SK-N-MC (cell line): ENCODE measurements at regions not wholly inside any gene's neighbourhood (a gene's known extent, or its start where the extent isn't known, plus 50 kb on each side); places are given as distances from the start of the nearest gene placed in this dataset.

Source experiments
- DNase-seq: peaks from one replicate; pipeline ENCODE4 v3.0.0-alpha.2; 2011; ENCODE audit warnings: low read depth, low spot score
- H3K27ac ChIP-seq: fragments of 200-600 bp; sonication (generic); 2 replicates; pipeline ENCODE4 v1.5.1; 2016; ENCODE audit warnings: mixed run types
- H3K36me3 ChIP-seq: fragments of 200-600 bp; sonication (generic); 2 replicates; pipeline ENCODE4 v1.6.1; 2017; ENCODE audit warnings: antibody characterized with exemption, low read length, mixed read lengths; ENCODE audit not compliant: insufficient read depth
- H3K4me3 ChIP-seq: fragments of 200-600 bp; sonication (generic); 2 replicates; pipeline ENCODE4 v1.5.1; 2016
- H3K9ac ChIP-seq: fragments of 200-600 bp; sonication (generic); 2 replicates; pipeline ENCODE4 v1.8.0; 2017; ENCODE audit warnings: mixed run types, mixed read lengths; ENCODE audit not compliant: insufficient read length
- H3K9me3 ChIP-seq: fragments of 200-600 bp; sonication (generic); 2 replicates; pipeline ENCODE4 v1.6.1; 2017; ENCODE audit warnings: low read depth, mild to moderate bottlenecking, antibody characterized with exemption, low read length, moderate library complexity, mixed read lengths
- EZH2 ChIP-seq: fragments of 200-600 bp; sonication (generic); IDR thresholded peaks from one replicate; pipeline ENCODE4 v1.6.1; 2017; ENCODE audit warnings: antibody characterized with exemption
- FOXP2 ChIP-seq: optimal IDR thresholded peaks from 2 replicates; pipeline ENCODE3; 2011; ENCODE audit warnings: mild to moderate bottlenecking, moderate library complexity; ENCODE audit not compliant: insufficient read depth; ENCODE audit errors: extremely low read length, control extremely low read depth
- POLR2AphosphoS5 ChIP-seq: IDR thresholded peaks from 2 replicates; pipeline ENCODE4 v1.6.1; 2012; ENCODE audit warnings: mild to moderate bottlenecking, low read depth, low read length, borderline replicate concordance

GRCh38 chr4:171130256-171130801 is 682.9 kb upstream of the GALNTL6 start:
- no peaks in the 10 kb centered on the region for H3K9me3 ChIP-seq
- DNase-seq, result no peak
- no peak for TF ChIP-seq FOXP2
- TF ChIP-seq EZH2, result no peak
- no peak for TF ChIP-seq POLR2AphosphoS5
- no peak overlapping the region for H3K27ac ChIP-seq
- H3K9ac ChIP-seq, result no peak overlapping the region
- peak overlapping the region; percentile 39; the same call in 1 of the 2 replicates for H3K4me3 ChIP-seq
- no peaks in the 10 kb centered on the region for H3K36me3 ChIP-seq

- Histone ChIP-seq H3K27ac (no peak overlapping the region), H3K9me3 (peaks cover 4% of the 10 kb centered on the region; the same call in 1 of the 2 replicates), H3K36me3 (no peaks in the 10 kb centered on the region), H3K9ac (no peak overlapping the region), H3K4me3 (no peak overlapping the region)
- no peak for TF ChIP-seq POLR2AphosphoS5
- TF ChIP-seq FOXP2, result no peak
- TF ChIP-seq EZH2, result no peak
- no peak for DNase-seq
Observed at GRCh38 chr4:171118091-171118490, 695.1 kb upstream of the GALNTL6 start.

DNA sequence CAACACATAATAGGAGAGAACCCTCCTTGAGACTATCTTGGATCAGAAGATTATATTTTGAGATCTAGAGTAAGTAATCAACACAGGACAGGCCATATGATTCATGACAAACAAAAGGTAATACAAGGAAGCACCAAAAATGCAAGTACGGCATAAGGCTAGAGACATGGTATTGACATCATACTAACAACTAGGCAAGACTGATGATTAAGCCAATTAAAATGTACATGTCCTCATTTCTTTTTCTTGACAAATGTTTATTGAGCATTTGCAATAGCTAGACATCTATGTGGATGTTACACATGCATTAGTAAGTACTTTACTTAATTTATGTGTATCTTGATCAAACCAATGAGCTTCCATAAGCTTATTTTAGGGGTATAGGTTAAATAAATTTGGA is 695.7 kb upstream of the GALNTL6 start:
- DNase-seq, result no peak
- no peak overlapping the region for H3K27ac ChIP-seq
- H3K9me3 ChIP-seq, result peaks cover 4% of the 10 kb centered on the region; the same call in 1 of the 2 replicates

GRCh38 chr4:171101845-171102244 is 711.4 kb upstream of the GALNTL6 start:
- Histone ChIP-seq H3K27ac (no peak overlapping the region), H3K36me3 (no peaks in the 10 kb centered on the region), H3K9ac (no peak overlapping the region), H3K4me3 (no peak overlapping the region), H3K9me3 (no peaks in the 10 kb centered on the region)
- TF ChIP-seq FOXP2 (no peak), EZH2 (no peak), POLR2AphosphoS5 (no peak)
- no peak for DNase-seq

More for the DNA sequence above, 695.7 kb upstream of the GALNTL6 start:
- Histone ChIP-seq H3K36me3 (no peaks in the 10 kb centered on the region), H3K9ac (no peak overlapping the region), H3K4me3 (no peak overlapping the region)
- TF ChIP-seq FOXP2, result no peak

GRCh38 chr4:171087089-171087488 is 726.1 kb upstream of the GALNTL6 start:
- no peak for TF ChIP-seq EZH2
- no peak for TF ChIP-seq FOXP2
- no peak for TF ChIP-seq POLR2AphosphoS5
- no peak overlapping the region for H3K9ac ChIP-seq
- no peak overlapping the region for H3K27ac ChIP-seq
- H3K9me3 ChIP-seq, result peaks cover 3% of the 10 kb centered on the region; the same call in 1 of the 2 replicates
- no peaks in the 10 kb centered on the region for H3K36me3 ChIP-seq
- no peak overlapping the region for H3K4me3 ChIP-seq
- DNase-seq, result no peak

DNA sequence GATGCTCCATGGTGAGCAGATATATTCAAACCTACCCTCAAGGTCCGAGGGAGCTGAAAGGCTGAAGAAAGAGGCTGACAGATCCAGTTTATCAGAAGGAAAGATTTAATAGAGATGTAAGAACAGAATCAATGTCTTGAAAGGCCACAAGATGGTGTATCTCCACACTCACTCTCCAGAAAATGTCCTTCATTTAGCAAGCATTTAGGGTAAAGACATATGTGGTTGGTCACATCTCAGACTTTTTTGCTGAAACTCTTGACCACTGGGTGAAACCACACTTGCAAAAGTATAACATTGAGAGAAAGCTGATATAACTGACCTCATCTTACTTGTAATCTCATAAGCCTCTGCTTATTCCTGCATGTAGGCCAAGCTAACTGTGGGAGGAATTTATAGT is 745.8 kb upstream of the GALNTL6 start:
- TF ChIP-seq FOXP2 (no peak), POLR2AphosphoS5 (no peak)
- Histone ChIP-seq H3K36me3 (no peaks in the 10 kb centered on the region), H3K9me3 (no peaks in the 10 kb centered on the region), H3K27ac (no peak overlapping the region), H3K9ac (no peak overlapping the region), H3K4me3 (no peak overlapping the region)
- no peak for DNase-seq

- H3K9ac ChIP-seq, result no peak overlapping the region
- no peaks in the 10 kb centered on the region for H3K9me3 ChIP-seq
- no peak overlapping the region for H3K4me3 ChIP-seq
- H3K27ac ChIP-seq, result no peak overlapping the region
- no peak for TF ChIP-seq EZH2
- no peak for TF ChIP-seq FOXP2
- no peak for TF ChIP-seq POLR2AphosphoS5
- DNase-seq, result no peak
- H3K36me3 ChIP-seq, result no peaks in the 10 kb centered on the region
Observed at GRCh38 chr4:171049380-171049779, 763.8 kb upstream of the GALNTL6 start.

DNA sequence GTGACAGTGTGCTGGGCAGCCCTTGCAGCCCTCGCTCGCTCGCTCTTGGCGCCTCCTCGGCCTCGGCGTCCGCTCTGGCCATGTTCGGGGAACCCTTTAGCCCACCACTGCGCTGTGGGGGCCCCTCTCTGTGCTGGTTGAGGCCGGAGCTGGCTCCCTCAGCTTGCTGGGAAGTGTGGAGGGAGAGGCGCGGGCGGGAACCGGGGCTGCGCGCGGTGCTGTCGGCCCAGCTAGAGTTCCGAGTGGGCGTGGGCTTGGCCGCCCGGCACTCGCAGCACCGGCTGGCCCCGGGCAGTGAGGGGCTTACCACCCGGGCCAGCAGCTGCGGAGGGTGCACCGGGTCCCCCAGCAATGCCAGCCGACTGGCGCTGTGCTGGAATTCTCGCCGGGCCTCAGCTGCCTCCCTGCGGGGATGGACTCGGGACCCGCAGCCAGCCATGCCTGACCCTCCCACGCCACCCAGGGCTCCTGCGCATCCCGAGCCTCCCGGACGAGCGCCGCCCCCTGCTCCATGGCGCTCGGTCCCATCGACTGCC is 770.1 kb upstream of the GALNTL6 start:
- no peak for TF ChIP-seq POLR2AphosphoS5
- TF ChIP-seq EZH2, result no peak
- no peak for TF ChIP-seq FOXP2
- H3K36me3 ChIP-seq, result no peaks in the 10 kb centered on the region
- DNase-seq, result no peak
- H3K4me3 ChIP-seq, result no peak overlapping the region
- H3K9me3 ChIP-seq, result no peaks in the 10 kb centered on the region
- no peak overlapping the region for H3K27ac ChIP-seq
- H3K9ac ChIP-seq, result no peak overlapping the region

GRCh38 chr4:171035909-171036308 is 777.3 kb upstream of the GALNTL6 start:
- no peak for DNase-seq
- Histone ChIP-seq H3K9me3 (no peaks in the 10 kb centered on the region), H3K27ac (no peak overlapping the region), H3K9ac (no peak overlapping the region), H3K4me3 (no peak overlapping the region), H3K36me3 (no peaks in the 10 kb centered on the region)
- TF ChIP-seq POLR2AphosphoS5 (no peak), EZH2 (no peak), FOXP2 (no peak)
